IMR-90 (cell line): ENCODE measurements at regions not wholly inside any gene's neighbourhood (a gene's known extent, or its start where the extent isn't known, plus 50 kb on each side); places are given as distances from the start of the nearest gene placed in this dataset.

Experiments
- ATAC-seq: fragments of 200-7000 bp; cut with Tn5 transposase; 2 replicates; pipeline ENCODE4 v1.9.1; 2020; ENCODE audit warnings: low read depth, mild to moderate bottlenecking, moderate library complexity
- BruUV-seq: library from RNA; stranded (reverse); fragments of 400-500 nt; replicated peaks from 2 replicates; lab custom pipeline; 2021; lab: Mats Ljungman, UMichigan
- CTCF ChIA-PET: fragments of 300-600 bp; formaldehyde crosslinking; extraction: SDS; loops from one replicate; lab custom pipeline; 2021; ENCODE audit warnings: antibody characterized with exemption; lab: Yijun Ruan, JAX
- POLR2A ChIA-PET: fragments of 300-600 bp; sonication (Branson Sonifier 250); formaldehyde crosslinking; loops from one replicate; lab custom pipeline; 2022; ENCODE audit warnings: antibody characterized with exemption; ENCODE audit not compliant: unreplicated experiment; lab: Charles Lee
- DNase-seq: peaks from one replicate; pipeline ENCODE4 v3.0.0; 2013
- H2AFZ ChIP-seq: replicated peaks from 2 replicates; pipeline ENCODE3; 2013; ENCODE audit warnings: low read length, mild to moderate bottlenecking; ENCODE audit not compliant: poor library complexity
- H2AK5ac ChIP-seq: 2 replicates; pipeline ENCODE4 v1.6.1; 2013; ENCODE audit warnings: low read depth, low read length, inconsistent platforms
- H2AK9ac ChIP-seq: replicated peaks from 2 replicates; pipeline ENCODE3; 2013; ENCODE audit warnings: mild to moderate bottlenecking, low read depth, low read length, moderate library complexity; ENCODE audit not compliant: poor library complexity
- H2BK120ac ChIP-seq: 2 replicates; pipeline ENCODE4 v1.6.1; 2013; ENCODE audit warnings: low read depth, low read length, inconsistent platforms
- H2BK15ac ChIP-seq: 3 replicates; pipeline ENCODE4 v1.6.1; 2013; ENCODE audit warnings: low read depth, low read length, inconsistent platforms
- H2BK20ac ChIP-seq: 2 replicates; pipeline ENCODE4 v1.6.1; 2013; ENCODE audit warnings: low read depth, mild to moderate bottlenecking, inconsistent platforms, low read length, moderate library complexity
- H2BK5ac ChIP-seq: 2 replicates; pipeline ENCODE4 v1.6.1; 2013; ENCODE audit warnings: mild to moderate bottlenecking, low read depth, low read length, inconsistent platforms; ENCODE audit not compliant: poor library complexity, severe bottlenecking
- H3K14ac ChIP-seq: replicated peaks from 2 replicates; pipeline ENCODE4 v1.6.1; 2013; ENCODE audit warnings: low read depth, low read length, inconsistent platforms
- H3K18ac ChIP-seq: 2 replicates; pipeline ENCODE4 v1.6.1; 2013; ENCODE audit warnings: low read depth, low read length, control low read depth
- H3K23ac ChIP-seq: 2 replicates; pipeline ENCODE4 v1.6.1; 2013; ENCODE audit warnings: low read depth, low read length, inconsistent platforms
- H3K27ac ChIP-seq: 2 replicates; pipeline ENCODE4 v1.5.1; 2013; ENCODE audit warnings: mild to moderate bottlenecking, control low read depth, low read length; ENCODE audit not compliant: insufficient read depth
- H3K27me3 ChIP-seq: 2 replicates; pipeline ENCODE4 v1.6.1; 2013; ENCODE audit warnings: low read length; ENCODE audit not compliant: control insufficient read depth, insufficient read depth
- H3K36me3 ChIP-seq: 2 replicates; pipeline ENCODE4 v1.6.1; 2013; ENCODE audit warnings: low read length, mixed read lengths; ENCODE audit not compliant: control insufficient read depth, insufficient read depth
- H3K4ac ChIP-seq: 2 replicates; pipeline ENCODE4 v1.6.1; 2013; ENCODE audit warnings: low read depth, low read length, inconsistent platforms
- H3K4me1 ChIP-seq: 2 replicates; pipeline ENCODE4 v1.6.1; 2013; ENCODE audit warnings: low read length, mixed read lengths; ENCODE audit not compliant: control insufficient read depth, insufficient read depth
- H3K4me2 ChIP-seq: 2 replicates; pipeline ENCODE4 v1.6.1; 2013; ENCODE audit warnings: low read depth, mild to moderate bottlenecking, control low read depth, low read length, moderate library complexity
- H3K4me3 ChIP-seq: 2 replicates; pipeline ENCODE4 v1.5.1; 2013; ENCODE audit warnings: low read depth, mild to moderate bottlenecking, control low read depth, low read length, moderate library complexity; ENCODE audit not compliant: insufficient read depth
- H3K56ac ChIP-seq: 2 replicates; pipeline ENCODE4 v1.6.1; 2013; ENCODE audit warnings: low read length, inconsistent platforms; ENCODE audit not compliant: insufficient read depth; ENCODE audit errors: extremely low read depth
- H3K79me1 ChIP-seq, 2 experiments: 2 replicates each; pipeline ENCODE4 v1.6.1; 2013; ENCODE audit warnings: low read length in 2 of 2, inconsistent platforms in 1 of 2, low read depth in 1 of 2
- H3K9ac ChIP-seq: 2 replicates; pipeline ENCODE4 v1.6.1; 2013; ENCODE audit warnings: low read depth, low read length, control low read depth
- H3K9me1 ChIP-seq: 2 replicates; pipeline ENCODE4 v1.6.1; 2013; ENCODE audit warnings: low read length, inconsistent platforms; ENCODE audit not compliant: insufficient read depth
- H3K9me3 ChIP-seq: 2 replicates; pipeline ENCODE4 v1.6.1; 2013; ENCODE audit warnings: low read length; ENCODE audit not compliant: control insufficient read depth, insufficient read depth
- H4K20me1 ChIP-seq: 2 replicates; pipeline ENCODE4 v1.6.1; 2013; ENCODE audit warnings: low read length, inconsistent platforms; ENCODE audit not compliant: insufficient read depth
- H4K5ac ChIP-seq: 2 replicates; pipeline ENCODE4 v1.6.1; 2013; ENCODE audit warnings: mild to moderate bottlenecking, low read depth, low read length, control low read depth
- H4K8ac ChIP-seq, 2 experiments: 2 replicates each; pipeline ENCODE4 v1.6.1; 2013; ENCODE audit warnings: low read depth in 2 of 2, low read length in 2 of 2, control low read depth in 1 of 2, inconsistent platforms in 1 of 2
- H4K91ac ChIP-seq: 2 replicates; pipeline ENCODE4 v1.6.1; 2013; ENCODE audit warnings: low read depth, low read length, inconsistent platforms; ENCODE audit not compliant: insufficient read depth
- BHLHE40 ChIP-seq: fragments of 150-350 bp; IDR thresholded peaks from 2 replicates; pipeline ENCODE4 v1.6.1; 2016; ENCODE audit warnings: mild to moderate bottlenecking, low read depth, low read length
- CEBPB ChIP-seq: IDR thresholded peaks from 2 replicates; pipeline ENCODE4 v1.6.1; 2012; ENCODE audit warnings: low read depth, low read length, improper control_type of control experiment
- CHD1 ChIP-seq: IDR thresholded peaks from 2 replicates; pipeline ENCODE4 v1.6.1; 2012; ENCODE audit warnings: low read depth, low read length, improper control_type of control experiment
- CTCF ChIP-seq: conservative IDR thresholded peaks from 2 replicates; pipeline ENCODE4 v1.5.1; 2012; ENCODE audit warnings: mild to moderate bottlenecking, low read depth, low read length, improper control_type of control experiment
- ELK1 ChIP-seq: fragments of 150-350 bp; IDR thresholded peaks from 2 replicates; pipeline ENCODE4 v1.6.1; 2016; ENCODE audit warnings: low read depth, mild to moderate bottlenecking, low read length, moderate library complexity, borderline replicate concordance
- FOS ChIP-seq: fragments of 150-350 bp; IDR thresholded peaks from 2 replicates; pipeline ENCODE4 v1.6.1; 2016; ENCODE audit warnings: low read depth, low read length
- MAFK ChIP-seq: IDR thresholded peaks from 2 replicates; pipeline ENCODE4 v1.6.1; 2012; ENCODE audit warnings: low read depth, low read length, improper control_type of control experiment
- MAZ ChIP-seq: IDR thresholded peaks from 2 replicates; pipeline ENCODE4 v1.6.1; 2012; ENCODE audit warnings: low read depth, mild to moderate bottlenecking, low read length, improper control_type of control experiment, moderate library complexity, borderline replicate concordance
- MXI1 ChIP-seq: IDR thresholded peaks from 2 replicates; pipeline ENCODE4 v1.6.1; 2012; ENCODE audit warnings: low read depth, mild to moderate bottlenecking, low read length, moderate library complexity, borderline replicate concordance
- NFE2L2 ChIP-seq: fragments of 150-350 bp; IDR thresholded peaks from 2 replicates; pipeline ENCODE4 v1.6.1; 2016; ENCODE audit warnings: low read depth, mild to moderate bottlenecking, low read length
- POLR2A ChIP-seq: IDR thresholded peaks from 2 replicates; pipeline ENCODE4 v1.6.1; 2012; ENCODE audit warnings: mild to moderate bottlenecking, low read depth, low read length
- RAD21 ChIP-seq: IDR thresholded peaks from 2 replicates; pipeline ENCODE4 v1.6.1; 2012; ENCODE audit warnings: low read length, improper control_type of control experiment
- RCOR1 ChIP-seq: IDR thresholded peaks from 2 replicates; pipeline ENCODE4 v1.6.1; 2012; ENCODE audit warnings: mild to moderate bottlenecking, low read length, improper control_type of control experiment; ENCODE audit not compliant: insufficient replicate concordance
- RFX5 ChIP-seq: IDR thresholded peaks from 2 replicates; pipeline ENCODE4 v1.8.0; 2012; ENCODE audit warnings: low read depth, mild to moderate bottlenecking, low read length, moderate library complexity
- SMC3 ChIP-seq: fragments of 150-350 bp; IDR thresholded peaks from 2 replicates; pipeline ENCODE4 v1.6.1; 2016; ENCODE audit warnings: low read depth, mild to moderate bottlenecking, antibody characterized with exemption, low read length, moderate library complexity
- USF2 ChIP-seq: fragments of 150-350 bp; IDR thresholded peaks from 2 replicates; pipeline ENCODE4 v1.6.1; 2017; ENCODE audit warnings: mild to moderate bottlenecking, antibody characterized with exemption, low read length, low read depth
- WGBS, 2 experiments: methylation state at CpG; one replicate each; pipeline versions ENCODE4 v1.1.5 to v1.1.7; 2013; ENCODE audit warnings: missing lambda C conversion rate in 2 of 2; ENCODE audit not compliant: insufficient read length in 1 of 2; ENCODE audit errors: extremely low coverage in 2 of 2; 5-methylcytosine and 5-hydroxymethylcytosine counted together
- dilution Hi-C: fragments of 300-500 bp; cut with HindIII; formaldehyde crosslinking; loops from one replicate; pipeline ENCODE4 v1.14.3; 2018; ENCODE audit warnings: low sequenced_read_pairs; ENCODE audit not compliant: unreplicated experiment
- in situ Hi-C: fragments of 300-500 bp; cut with MboI; formaldehyde crosslinking; loops from 3 replicates; pipeline ENCODE4 v1.14.3; 2019; ENCODE audit warnings: low sequenced_read_pairs, inconsistent platforms, mixed read lengths
- intact Hi-C: fragments of 100-400 bp; cut with micrococcal nuclease; formaldehyde crosslinking; loops from 2 replicates; pipeline ENCODE4 v1.10.0; 2022

- in situ Hi-C loops: no loop called here
- intact Hi-C loops: no loop called here
- H2AFZ ChIP-seq: no peak overlapping the region
These were observed 1277.0 kb downstream of the TMEM121 start for GRCh38 chr14:106803379-106803778.

More at GRCh38 chr14:106803379-106803778, 1277.0 kb downstream of the TMEM121 start:
- Histone ChIP-seq H3K79me1 (no peaks in the 10 kb centered on the region), H4K91ac (no peak overlapping the region), H3K56ac (no peak overlapping the region), H3K9ac (no peak overlapping the region), H3K9me3 (peaks cover 18% of the 10 kb centered on the region), H2BK120ac (no peak overlapping the region), H3K4me3 (no peak overlapping the region), H3K4me1 (no peaks in the 10 kb centered on the region), H3K36me3 (no peaks in the 10 kb centered on the region), H2BK20ac (no peak overlapping the region), H2AK5ac (no peak overlapping the region), H2AK9ac (no peak overlapping the region), H3K4me2 (no peak overlapping the region), H3K27ac (no peak overlapping the region), H4K20me1 (no peaks in the 10 kb centered on the region), H3K4ac (no peak overlapping the region), H4K5ac (no peak overlapping the region), H3K18ac (no peak overlapping the region), H3K9me1 (no peaks in the 10 kb centered on the region), H3K27me3 (no peaks in the 10 kb centered on the region), H3K23ac (no peak overlapping the region), H4K8ac (no peak overlapping the region), H2BK5ac (no peak overlapping the region), H3K14ac (no peak overlapping the region), H2BK15ac (no peak overlapping the region)
- CTCF ChIA-PET: no interaction called here
- no peak for DNase-seq
- no CpG with 5 or more reads among the region's 6 CpGs for WGBS, 2 experiments
- POLR2A ChIA-PET: no interaction called here
- no peak for TF ChIP-seq MXI1
- no peak for TF ChIP-seq RFX5
- TF ChIP-seq MAZ: no peak
- TF ChIP-seq CTCF: no peak
- no peak for TF ChIP-seq RCOR1
- TF ChIP-seq FOS: no peak
- TF ChIP-seq MAFK: no peak
- TF ChIP-seq NFE2L2: no peak
- no peak for TF ChIP-seq RAD21
- TF ChIP-seq BHLHE40: no peak
- TF ChIP-seq USF2: no peak
- no peak for TF ChIP-seq CEBPB
- TF ChIP-seq CHD1: no peak
- no peak for TF ChIP-seq POLR2A
- no peak for TF ChIP-seq SMC3
- TF ChIP-seq ELK1: no peak
- dilution Hi-C loops: no loop called here
- BruUV-seq: no TSS peak
- ATAC-seq: no peak
